ENCODE measurements at regions not wholly inside any gene's neighbourhood (a gene's known extent, or its start where the extent isn't known, plus 50 kb on each side); places are given as distances from the start of the nearest gene placed in this dataset.

- H3K9me3 ChIP-seq (ENCODE audit: control insufficient read depth in 2 of 2, insufficient read depth in 1 of 2, low read depth in 1 of 2, low read length in 1 of 2) = no peaks in the 10 kb centered on the region
- WGBS, 3 donors = 29 to 34% (median 33%) methylated on average over 2 of the region's 2 CpGs
- no peak overlapping the region for H3K4me3 ChIP-seq (ENCODE audit: low read depth in 1 of 3, low read length in 3 of 3)
- DNase-seq = no peak
- no peak for FAIRE-seq
- no peaks in the 10 kb centered on the region for H3K27me3 ChIP-seq (ENCODE audit: control insufficient read depth in 3 of 3, insufficient read depth in 3 of 3, low read length in 3 of 3)
- H3K4me1 ChIP-seq (ENCODE audit: control insufficient read depth in 3 of 3, insufficient read depth in 2 of 3, low read depth in 1 of 3, low read length in 2 of 3) = no peaks in the 10 kb centered on the region
- H3K36me3 ChIP-seq (ENCODE audit: control insufficient read depth in 3 of 3, insufficient read depth in 2 of 3, low read depth in 1 of 3, low read length in 3 of 3) = no peaks in the 10 kb centered on the region
- no peak overlapping the region for H3K27ac ChIP-seq (ENCODE audit: low read depth in 1 of 3, low read length in 2 of 3)
Measured at GRCh38 chr4:15343581-15343980, 84.3 kb upstream of the C1QTNF7 start.

DNA sequence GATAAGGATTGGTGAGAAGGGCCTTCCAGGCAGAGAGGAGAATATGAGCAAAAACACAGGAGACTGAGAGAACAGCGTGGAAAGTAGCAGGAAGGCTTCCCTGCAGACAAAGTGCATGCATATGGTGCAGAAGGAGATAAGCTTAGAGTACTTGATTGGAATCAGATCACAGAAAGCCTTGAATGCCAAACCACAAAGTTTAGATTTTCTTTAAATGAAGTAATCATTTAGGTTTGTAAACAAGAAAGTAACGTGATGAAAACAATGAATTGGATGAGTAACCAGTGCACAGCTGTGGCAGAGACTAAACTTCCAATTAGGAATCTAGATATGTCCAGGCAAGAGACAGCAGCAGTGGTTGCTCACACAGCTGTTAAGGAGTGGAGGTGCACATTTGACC lies 83.8 kb upstream of the C1QTNF7 start:
- H3K36me3 ChIP-seq (ENCODE audit: control insufficient read depth in 3 of 3, insufficient read depth in 2 of 3, low read depth in 1 of 3, low read length in 3 of 3) = no peaks in the 10 kb centered on the region
- FAIRE-seq = no peak
- H3K4me3 ChIP-seq (ENCODE audit: low read depth in 1 of 3, low read length in 3 of 3) = no peak overlapping the region
- H3K27ac ChIP-seq (ENCODE audit: low read depth in 1 of 3, low read length in 2 of 3) = no peak overlapping the region
- no peaks in the 10 kb centered on the region for H3K27me3 ChIP-seq (ENCODE audit: control insufficient read depth in 3 of 3, insufficient read depth in 3 of 3, low read length in 3 of 3)
- peak in 1 of 2 donors; percentile 21 for DNase-seq
- H3K9me3 ChIP-seq (ENCODE audit: control insufficient read depth in 2 of 2, insufficient read depth in 1 of 2, low read depth in 1 of 2, low read length in 1 of 2) = no peaks in the 10 kb centered on the region
- no peaks in the 10 kb centered on the region for H3K4me1 ChIP-seq (ENCODE audit: control insufficient read depth in 3 of 3, insufficient read depth in 2 of 3, low read depth in 1 of 3, low read length in 2 of 3)
- 35 to 52% (median 42%) methylated on average over 2 of the region's 2 CpGs for WGBS, 3 donors

GRCh38 chr4:15345134-15345533 lies 82.7 kb upstream of the C1QTNF7 start:
- 45 to 65% (median 53%) methylated on average over 3 of the region's 3 CpGs for WGBS, 3 donors
- FAIRE-seq = no peak
- Histone ChIP-seq H3K27me3 (ENCODE audit: control insufficient read depth in 3 of 3, insufficient read depth in 3 of 3, low read length in 3 of 3) (no peaks in the 10 kb centered on the region), H3K9me3 (ENCODE audit: control insufficient read depth in 2 of 2, insufficient read depth in 1 of 2, low read depth in 1 of 2, low read length in 1 of 2) (no peaks in the 10 kb centered on the region), H3K27ac (ENCODE audit: low read depth in 1 of 3, low read length in 2 of 3) (no peak overlapping the region), H3K36me3 (ENCODE audit: control insufficient read depth in 3 of 3, insufficient read depth in 2 of 3, low read depth in 1 of 3, low read length in 3 of 3) (no peaks in the 10 kb centered on the region), H3K4me1 (ENCODE audit: control insufficient read depth in 3 of 3, insufficient read depth in 2 of 3, low read depth in 1 of 3, low read length in 2 of 3) (no peaks in the 10 kb centered on the region), H3K4me3 (ENCODE audit: low read depth in 1 of 3, low read length in 3 of 3) (no peak overlapping the region)
- no peak for DNase-seq

DNA sequence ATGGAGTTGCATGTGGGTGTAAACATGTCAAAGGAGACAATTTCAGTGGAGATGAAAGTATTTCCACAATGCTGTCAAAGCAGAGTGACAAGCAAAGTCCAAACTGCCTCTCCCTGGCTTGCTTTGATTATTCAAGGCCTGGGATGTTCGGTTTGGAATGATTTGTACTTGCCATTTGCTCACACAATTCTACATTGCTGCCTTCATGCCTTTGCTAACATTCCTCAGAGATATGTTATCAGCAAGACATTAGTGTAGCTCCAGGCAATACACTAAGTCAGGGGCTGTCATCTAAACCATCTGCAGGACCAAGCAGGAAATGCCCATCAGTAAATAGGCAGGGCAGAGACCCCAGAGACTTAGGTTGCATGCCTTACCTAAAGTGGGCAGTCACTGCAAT lies 79.6 kb upstream of the C1QTNF7 start:
- 8 to 37% (median 14%) methylated on average over 1 of the region's 1 CpG for WGBS, 3 donors
- Histone ChIP-seq H3K27ac (ENCODE audit: low read depth in 1 of 3, low read length in 2 of 3) (no peak overlapping the region), H3K27me3 (ENCODE audit: control insufficient read depth in 3 of 3, insufficient read depth in 3 of 3, low read length in 3 of 3) (no peaks in the 10 kb centered on the region), H3K4me1 (ENCODE audit: control insufficient read depth in 3 of 3, insufficient read depth in 2 of 3, low read depth in 1 of 3, low read length in 2 of 3) (no peaks in the 10 kb centered on the region), H3K9me3 (ENCODE audit: control insufficient read depth in 2 of 2, insufficient read depth in 1 of 2, low read depth in 1 of 2, low read length in 1 of 2) (no peaks in the 10 kb centered on the region), H3K36me3 (ENCODE audit: control insufficient read depth in 3 of 3, insufficient read depth in 2 of 3, low read depth in 1 of 3, low read length in 3 of 3) (no peaks in the 10 kb centered on the region), H3K4me3 (ENCODE audit: low read depth in 1 of 3, low read length in 3 of 3) (no peak overlapping the region)
- DNase-seq (no peak), FAIRE-seq (no peak)

GRCh38 chr4:15348695-15349094 lies 79.1 kb upstream of the C1QTNF7 start:
- H3K9me3 ChIP-seq (ENCODE audit: control insufficient read depth in 2 of 2, insufficient read depth in 1 of 2, low read depth in 1 of 2, low read length in 1 of 2) = no peaks in the 10 kb centered on the region
- 60 to 92% (median 76%) methylated on average over 1 of the region's 1 CpG for WGBS, 3 donors
- FAIRE-seq (no peak), DNase-seq (no peak)
- no peak overlapping the region for H3K27ac ChIP-seq (ENCODE audit: low read depth in 1 of 3, low read length in 2 of 3)
- no peaks in the 10 kb centered on the region for H3K27me3 ChIP-seq (ENCODE audit: control insufficient read depth in 3 of 3, insufficient read depth in 3 of 3, low read length in 3 of 3)
- H3K36me3 ChIP-seq (ENCODE audit: control insufficient read depth in 3 of 3, insufficient read depth in 2 of 3, low read depth in 1 of 3, low read length in 3 of 3) = no peaks in the 10 kb centered on the region
- no peaks in the 10 kb centered on the region for H3K4me1 ChIP-seq (ENCODE audit: control insufficient read depth in 3 of 3, insufficient read depth in 2 of 3, low read depth in 1 of 3, low read length in 2 of 3)
- H3K4me3 ChIP-seq (ENCODE audit: low read depth in 1 of 3, low read length in 3 of 3) = no peak overlapping the region

GRCh38 chr4:15349531-15349935 lies 78.3 kb upstream of the C1QTNF7 start:
- H3K9me3 ChIP-seq (ENCODE audit: control insufficient read depth in 2 of 2, insufficient read depth in 1 of 2, low read depth in 1 of 2, low read length in 1 of 2) = no peaks in the 10 kb centered on the region
- H3K36me3 ChIP-seq (ENCODE audit: control insufficient read depth in 3 of 3, insufficient read depth in 2 of 3, low read depth in 1 of 3, low read length in 3 of 3) = no peaks in the 10 kb centered on the region
- no peaks in the 10 kb centered on the region for H3K27me3 ChIP-seq (ENCODE audit: control insufficient read depth in 3 of 3, insufficient read depth in 3 of 3, low read length in 3 of 3)
- DNase-seq = no peak
- no peaks in the 10 kb centered on the region for H3K4me1 ChIP-seq (ENCODE audit: control insufficient read depth in 3 of 3, insufficient read depth in 2 of 3, low read depth in 1 of 3, low read length in 2 of 3)
- H3K4me3 ChIP-seq (ENCODE audit: low read depth in 1 of 3, low read length in 3 of 3) = no peak overlapping the region
- no peak overlapping the region for H3K27ac ChIP-seq (ENCODE audit: low read depth in 1 of 3, low read length in 2 of 3)
- 29 to 35% (median 34%) methylated on average over 3 of the region's 3 CpGs for WGBS, 3 donors
- no peak for FAIRE-seq

- FAIRE-seq = no peak
- WGBS, 3 donors = 75 to 93% (median 90%) methylated on average over 1 of the region's 1 CpG
- no peak overlapping the region for H3K27ac ChIP-seq (ENCODE audit: low read depth in 1 of 3, low read length in 2 of 3)
Measured at GRCh38 chr4:15349965-15350364, 77.9 kb upstream of the C1QTNF7 start.

GRCh38 chr4:15352524-15352923 lies 75.3 kb upstream of the C1QTNF7 start:
- peak overlapping the region in 1 of 3 donors; percentile 42 for H3K27ac ChIP-seq (ENCODE audit: low read depth in 1 of 3, low read length in 2 of 3)
- WGBS, 3 donors = 70 to 77% (median 76%) methylated on average over 2 of the region's 2 CpGs

More at GRCh38 chr4:15349965-15350364, 77.9 kb upstream of the C1QTNF7 start:
- Histone ChIP-seq H3K36me3 (ENCODE audit: control insufficient read depth in 3 of 3, insufficient read depth in 2 of 3, low read depth in 1 of 3, low read length in 3 of 3) (no peaks in the 10 kb centered on the region), H3K9me3 (ENCODE audit: control insufficient read depth in 2 of 2, insufficient read depth in 1 of 2, low read depth in 1 of 2, low read length in 1 of 2) (no peaks in the 10 kb centered on the region), H3K4me1 (ENCODE audit: control insufficient read depth in 3 of 3, insufficient read depth in 2 of 3, low read depth in 1 of 3, low read length in 2 of 3) (no peaks in the 10 kb centered on the region), H3K27me3 (ENCODE audit: control insufficient read depth in 3 of 3, insufficient read depth in 3 of 3, low read length in 3 of 3) (no peaks in the 10 kb centered on the region), H3K4me3 (ENCODE audit: low read depth in 1 of 3, low read length in 3 of 3) (no peak overlapping the region)
- DNase-seq = no peak

DNA sequence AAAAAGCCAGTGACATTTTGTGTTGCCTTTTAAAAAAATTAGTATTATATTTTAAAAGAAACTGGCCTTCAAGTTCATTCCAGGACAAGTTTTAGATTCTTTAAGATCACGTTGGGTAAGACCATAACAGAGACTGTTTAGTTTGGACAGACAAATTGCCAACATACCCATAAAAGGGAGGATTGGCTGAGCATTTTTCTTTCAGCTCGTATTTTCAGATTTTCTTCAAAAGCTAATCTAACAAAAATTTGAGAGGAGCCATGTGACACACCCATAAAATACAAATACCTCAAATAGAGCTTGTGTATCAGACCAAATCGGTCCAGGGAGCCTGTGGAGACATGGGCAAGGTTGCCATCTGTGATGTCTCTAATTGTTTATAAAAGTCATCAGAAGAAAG lies 74.6 kb upstream of the C1QTNF7 start:
- DNase-seq = no peak
- H3K27ac ChIP-seq (ENCODE audit: low read depth in 1 of 3, low read length in 2 of 3) = peak overlapping the region in 1 of 3 donors; percentile 32
- no peaks in the 10 kb centered on the region for H3K27me3 ChIP-seq (ENCODE audit: control insufficient read depth in 3 of 3, insufficient read depth in 3 of 3, low read length in 3 of 3)
- H3K4me3 ChIP-seq (ENCODE audit: low read depth in 1 of 3, low read length in 3 of 3) = no peak overlapping the region
- no peak for FAIRE-seq
- H3K9me3 ChIP-seq (ENCODE audit: control insufficient read depth in 2 of 2, insufficient read depth in 1 of 2, low read depth in 1 of 2, low read length in 1 of 2) = no peaks in the 10 kb centered on the region
- H3K4me1 ChIP-seq (ENCODE audit: control insufficient read depth in 3 of 3, insufficient read depth in 2 of 3, low read depth in 1 of 3, low read length in 2 of 3) = no peaks in the 10 kb centered on the region
- no peaks in the 10 kb centered on the region for H3K36me3 ChIP-seq (ENCODE audit: control insufficient read depth in 3 of 3, insufficient read depth in 2 of 3, low read depth in 1 of 3, low read length in 3 of 3)
- WGBS, 3 donors = 47 to 54% (median 53%) methylated on average over 3 of the region's 3 CpGs

More at GRCh38 chr4:15352524-15352923, 75.3 kb upstream of the C1QTNF7 start:
- Histone ChIP-seq H3K9me3 (ENCODE audit: control insufficient read depth in 2 of 2, insufficient read depth in 1 of 2, low read depth in 1 of 2, low read length in 1 of 2) (no peaks in the 10 kb centered on the region), H3K27me3 (ENCODE audit: control insufficient read depth in 3 of 3, insufficient read depth in 3 of 3, low read length in 3 of 3) (no peaks in the 10 kb centered on the region), H3K4me3 (ENCODE audit: low read depth in 1 of 3, low read length in 3 of 3) (no peak overlapping the region), H3K4me1 (ENCODE audit: control insufficient read depth in 3 of 3, insufficient read depth in 2 of 3, low read depth in 1 of 3, low read length in 2 of 3) (no peaks in the 10 kb centered on the region), H3K36me3 (ENCODE audit: control insufficient read depth in 3 of 3, insufficient read depth in 2 of 3, low read depth in 1 of 3, low read length in 3 of 3) (no peaks in the 10 kb centered on the region)
- no peak for FAIRE-seq
- no peak for DNase-seq
